GF-D8 (cell line): ENCODE measurements at regions not wholly inside any gene's neighbourhood (a gene's known extent, or its start where the extent isn't known, plus 50 kb on each side); places are given as distances from the start of the nearest gene placed in this dataset.
"Not testable (repeated sequence)": the region's sequence is repeated elsewhere in the genome, so short reads cannot be mapped to it uniquely, and the experiment has no call there.

ENCODE experiments used
- DNase-seq: peaks from one replicate; lab custom pipeline; 2025; lab: John Stamatoyannopoulos, UW

DNA sequence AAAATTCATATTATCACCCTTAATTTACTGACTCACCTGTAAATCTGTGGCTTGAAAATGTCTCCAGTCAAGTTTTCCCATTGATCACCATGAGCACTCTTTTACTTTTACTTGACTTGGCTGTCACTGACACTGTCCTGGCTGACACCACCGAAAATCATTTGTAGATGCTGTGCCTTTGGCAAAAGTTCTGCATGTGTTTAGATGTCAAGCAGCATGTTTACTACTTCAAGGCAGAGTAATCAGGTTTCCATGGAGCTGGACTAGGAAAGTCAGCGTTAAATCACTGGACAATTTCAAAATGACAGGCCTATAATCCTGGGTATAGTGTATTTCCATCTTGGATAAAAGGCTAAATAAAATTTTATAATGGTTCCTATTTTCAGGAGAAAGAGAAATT lies 1530.6 kb upstream of the CDH6 start:
- no peak for DNase-seq

DNA sequence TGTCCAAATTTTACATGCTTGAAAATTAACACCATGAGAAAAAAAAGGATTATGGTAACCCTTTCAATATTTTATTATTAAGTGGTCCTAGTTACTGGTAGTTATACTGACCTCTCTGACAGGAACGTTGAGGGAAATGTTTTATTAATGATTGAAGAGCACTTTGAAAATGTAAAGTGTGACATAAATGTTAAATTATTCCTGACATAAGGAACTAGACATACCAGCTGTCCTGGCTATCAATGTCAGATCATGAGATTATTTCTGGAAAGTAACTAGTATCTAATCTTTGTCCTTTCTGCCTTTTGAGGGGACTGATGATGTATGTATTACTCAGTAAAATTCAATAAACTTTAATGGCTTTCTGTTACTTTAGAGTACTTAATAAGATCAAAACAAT lies 1538.5 kb upstream of the CDH6 start:
- DNase-seq, result no peak

DNA sequence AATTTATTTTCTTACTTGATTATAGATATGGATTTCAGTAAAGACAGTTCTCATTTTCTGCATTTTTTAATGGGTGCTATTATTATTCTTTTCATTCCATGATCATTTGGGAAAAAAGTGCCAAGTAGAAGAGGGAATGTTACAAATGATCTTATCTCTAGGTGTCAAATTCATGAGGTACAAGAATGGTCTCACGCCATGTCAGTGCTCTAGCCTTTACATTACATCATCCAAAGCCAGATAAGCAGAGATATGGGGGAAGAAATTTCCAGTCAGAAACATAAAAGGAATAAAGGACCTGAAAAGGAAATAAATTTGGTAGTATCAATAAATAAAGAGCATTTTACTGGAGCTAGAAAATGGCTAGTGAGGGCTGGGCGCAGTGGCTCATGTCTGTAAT lies 1544.2 kb upstream of the CDH6 start:
- no peak for DNase-seq

DNA sequence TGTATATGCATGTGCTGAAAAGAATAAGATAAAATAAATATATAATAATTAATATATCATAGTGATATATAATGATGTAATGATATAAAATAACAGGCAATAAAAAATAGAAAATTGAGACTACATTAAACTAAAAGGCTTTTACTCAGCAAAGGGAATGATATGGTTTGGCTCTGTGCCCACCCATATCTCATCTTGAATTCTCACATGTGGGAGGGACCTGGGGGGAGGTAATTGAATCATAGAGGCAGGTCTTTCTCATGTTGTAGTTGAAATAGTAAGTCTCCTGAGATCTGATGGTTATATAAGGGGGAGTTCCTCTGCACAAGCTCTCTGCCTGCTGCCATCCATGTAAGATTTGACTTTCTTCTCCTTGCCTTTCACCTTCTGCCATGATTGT lies 1550.9 kb upstream of the CDH6 start:
- DNase-seq, result no peak

DNA sequence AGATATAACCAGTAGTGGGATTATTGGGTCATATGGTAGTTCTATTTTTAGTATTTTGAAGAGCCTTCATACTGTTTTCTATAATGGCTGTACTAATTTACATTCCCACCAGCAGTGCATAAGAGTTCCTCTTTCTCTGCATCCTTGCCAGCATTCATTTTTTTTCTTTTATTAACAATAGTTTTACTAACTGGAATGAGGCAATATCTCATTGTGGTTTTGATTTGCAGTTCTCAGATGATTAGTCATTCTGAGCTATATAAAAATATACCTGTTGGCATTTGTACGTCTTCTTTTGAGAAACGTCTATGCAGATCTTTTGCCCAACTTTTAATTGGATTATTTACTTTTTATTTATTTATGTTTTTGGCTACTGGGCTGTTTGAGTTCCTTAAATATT lies 1579.3 kb upstream of the CDH6 start:
- DNase-seq, result no peak

DNA sequence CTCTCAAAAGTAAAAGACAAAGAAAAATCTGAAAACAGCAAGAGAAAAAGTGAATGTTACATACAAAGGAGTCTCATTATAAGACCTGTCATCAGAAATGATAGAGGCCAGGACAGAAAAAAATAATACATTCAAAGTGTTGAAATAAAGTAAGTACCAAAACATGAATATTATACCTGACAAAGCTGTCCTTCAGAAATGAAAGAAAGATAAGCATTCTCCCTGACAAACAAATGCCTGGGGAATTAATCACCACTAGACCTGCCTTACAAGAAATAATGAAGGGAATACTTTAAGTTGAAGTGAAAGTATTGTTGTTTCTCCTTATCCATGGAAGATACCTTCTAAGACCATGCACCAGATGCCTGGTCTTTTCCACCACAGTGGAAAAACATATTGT lies 1605.2 kb upstream of the CDH6 start:
- DNase-seq, result no peak

DNA sequence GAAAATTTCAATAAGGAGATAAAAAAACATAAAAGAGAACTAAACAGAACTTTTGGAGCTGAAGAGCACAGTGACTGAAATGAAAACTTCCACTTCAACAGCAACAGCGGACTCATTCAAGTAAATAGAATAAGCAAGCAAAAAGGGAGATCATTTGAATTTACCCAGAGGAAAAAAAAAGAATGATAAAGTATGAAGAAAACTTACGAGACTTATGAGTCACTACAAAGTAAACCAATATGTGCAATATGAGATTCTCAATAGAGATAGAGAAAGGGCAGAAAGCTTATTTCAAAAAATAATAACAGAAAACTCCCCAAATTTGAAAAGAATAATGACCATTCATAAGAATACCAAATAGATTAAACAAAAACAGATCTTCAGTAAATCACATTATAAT lies 1605.7 kb upstream of the CDH6 start:
- no peak for DNase-seq

DNA sequence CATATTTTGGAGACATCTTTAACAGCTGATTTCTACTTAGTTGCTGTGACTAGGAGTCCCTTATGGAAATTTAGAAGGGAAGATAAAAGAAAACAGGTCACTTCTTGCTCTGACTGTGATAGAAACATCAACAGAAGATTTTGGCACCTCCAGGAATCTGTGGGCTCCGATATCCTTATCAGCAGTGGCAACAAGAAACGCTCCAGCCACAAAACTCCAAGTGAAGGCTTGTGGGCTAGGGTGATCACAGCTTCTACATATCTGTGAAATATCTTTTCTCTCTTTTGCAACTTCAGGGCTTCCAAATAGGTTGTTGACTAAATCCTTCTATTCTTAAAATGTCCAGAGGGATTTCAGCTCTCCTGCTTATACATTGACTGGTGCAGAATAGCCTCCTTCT lies 1625.5 kb upstream of the CDH6 start:
- no peak for DNase-seq

DNA sequence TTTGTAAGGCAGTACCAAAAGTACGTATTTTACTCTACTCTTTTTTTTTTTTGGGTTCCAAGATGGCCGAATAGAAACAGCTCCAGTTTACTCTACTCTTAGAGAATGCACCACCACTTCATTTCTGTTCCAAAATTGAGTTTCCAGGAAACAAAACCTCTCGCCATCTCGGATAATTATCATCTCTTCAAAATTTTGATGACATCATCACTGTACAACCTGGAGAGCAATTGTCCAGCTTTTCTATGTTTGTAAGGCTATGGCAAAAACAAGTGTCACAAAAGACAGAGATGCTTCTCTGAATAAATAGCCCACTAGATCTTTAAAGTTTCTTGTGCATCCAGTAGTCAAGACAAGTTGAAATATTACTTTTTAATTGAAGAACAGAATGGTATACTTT lies 1631.9 kb upstream of the CDH6 start:
- DNase-seq, result no peak

DNA sequence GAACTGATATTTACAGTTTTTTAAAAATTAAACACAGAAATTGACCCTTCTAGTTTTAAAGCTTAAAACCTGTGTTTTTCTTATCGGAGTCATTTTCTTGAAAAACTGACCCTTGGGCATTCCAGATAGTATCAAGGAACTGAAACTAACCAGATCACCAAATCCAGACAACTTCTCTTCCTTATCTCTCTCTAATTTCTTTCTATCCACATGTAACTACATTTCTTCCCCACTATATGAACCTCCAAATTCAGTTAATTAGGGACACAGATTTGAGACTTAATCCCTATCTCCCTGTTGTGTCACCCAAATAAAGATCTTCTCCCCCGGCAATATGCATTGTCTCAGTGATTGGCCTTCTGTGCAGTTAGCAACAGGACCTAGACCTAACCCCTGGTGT lies 1643.0 kb upstream of the CDH6 start:
- DNase-seq, result no peak

DNA sequence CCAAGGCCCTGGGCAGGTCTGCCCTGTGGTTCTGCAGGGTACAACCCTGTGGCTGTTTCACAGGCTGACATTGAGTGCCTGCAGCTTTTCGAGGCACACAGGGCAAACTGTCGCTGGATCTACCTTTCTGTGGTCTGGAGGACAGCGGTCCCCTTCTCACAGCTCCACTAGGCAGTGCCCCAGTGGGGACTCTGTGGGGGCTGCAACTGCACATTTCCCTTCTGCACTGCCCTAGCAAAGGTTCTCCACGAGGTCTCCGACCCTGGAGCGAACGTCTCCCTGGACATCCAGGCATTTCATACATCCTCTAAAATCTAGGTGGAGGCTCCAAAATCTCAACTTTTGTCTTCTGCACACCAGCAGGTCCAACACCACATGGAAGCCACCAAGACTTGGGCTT lies 1645.2 kb upstream of the CDH6 start:
- no peak for DNase-seq

DNA sequence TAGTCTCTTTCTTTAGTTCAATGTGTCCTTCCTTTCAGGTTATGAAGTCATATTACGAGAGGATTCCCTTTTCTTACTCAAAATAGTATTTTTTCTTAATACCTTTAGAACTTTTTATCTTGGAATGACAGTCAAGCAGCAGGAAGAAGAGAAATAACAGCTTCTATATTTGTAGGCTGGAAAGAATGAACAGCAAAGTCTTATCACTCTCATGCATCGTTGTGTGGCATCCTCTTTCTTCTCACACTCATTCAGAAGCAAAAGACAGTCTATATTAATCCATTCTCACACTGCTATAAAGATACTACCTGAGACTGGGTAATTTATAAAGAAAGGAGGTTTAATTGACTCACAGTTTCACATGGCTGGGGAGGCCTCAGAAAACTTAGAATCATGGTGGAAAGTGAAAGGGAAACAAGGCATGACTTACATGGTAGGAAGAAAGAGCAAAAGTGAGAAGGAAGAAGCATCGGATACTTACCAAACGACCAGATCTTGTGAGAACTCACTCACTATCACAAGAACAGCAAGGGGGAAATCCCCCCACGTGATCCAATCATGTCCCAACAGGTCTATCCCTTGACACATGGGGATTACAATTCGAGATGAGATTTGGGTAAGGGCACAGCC lies 1646.1 kb upstream of the CDH6 start:
- DNase-seq, result no peak

DNA sequence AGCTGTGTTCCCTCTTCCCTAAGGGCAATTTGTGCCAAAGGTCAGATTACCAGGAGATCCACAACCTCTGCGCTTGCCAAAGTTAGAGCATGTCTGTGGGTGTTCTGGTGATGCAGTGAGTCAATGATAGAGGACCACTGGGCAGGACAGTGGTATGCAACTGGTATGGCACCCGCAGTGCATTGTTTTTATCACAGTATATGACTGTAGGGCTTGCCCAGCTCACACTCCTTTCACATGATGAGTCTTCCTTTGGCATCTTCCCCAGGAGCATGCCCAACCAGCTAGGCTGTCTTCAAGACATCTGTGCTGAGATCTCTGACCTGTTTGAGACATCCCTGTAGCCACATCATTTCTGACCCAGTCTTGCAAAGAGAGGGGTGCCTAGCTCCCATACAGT lies 1650.0 kb upstream of the CDH6 start:
- DNase-seq, result no peak

DNA sequence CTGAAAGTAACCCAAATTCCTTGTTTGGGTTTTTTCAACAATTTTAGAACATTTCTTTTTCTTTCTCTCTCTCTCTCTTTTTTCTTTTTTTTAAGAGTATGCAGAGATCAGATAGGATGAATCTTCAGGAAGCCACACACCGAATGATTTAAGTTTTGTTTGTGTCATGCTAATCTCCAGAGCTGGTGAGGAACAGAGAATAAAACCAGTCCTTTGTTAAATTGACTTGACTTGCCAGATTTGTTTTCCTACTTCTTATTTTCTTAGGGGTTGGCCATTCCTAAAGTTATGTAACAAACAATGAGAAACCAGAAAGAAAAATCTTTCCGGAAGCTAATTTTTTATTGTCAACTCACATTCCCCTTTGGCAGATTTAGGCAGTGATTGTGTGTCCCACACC lies 1669.3 kb upstream of the CDH6 start:
- DNase-seq, result no peak

DNA sequence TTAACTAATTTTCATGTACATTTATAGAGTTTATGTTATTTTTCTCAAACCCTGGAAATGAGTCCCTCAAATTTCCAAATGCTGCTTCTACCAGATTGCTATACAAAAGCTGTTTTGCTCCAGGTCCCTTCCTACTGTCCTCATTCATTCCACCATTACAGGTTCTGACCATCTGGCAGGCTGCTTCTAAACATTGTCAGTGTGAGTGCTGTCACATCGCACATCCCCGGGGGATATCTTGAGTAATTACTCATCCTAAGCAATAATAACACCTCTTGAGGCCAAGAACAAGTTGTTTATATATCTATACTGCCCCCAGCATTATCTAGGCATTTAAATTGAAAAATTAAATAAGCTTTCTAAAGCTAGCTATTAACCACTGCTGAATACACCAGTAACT lies 1675.3 kb upstream of the CDH6 start:
- no peak for DNase-seq

DNA sequence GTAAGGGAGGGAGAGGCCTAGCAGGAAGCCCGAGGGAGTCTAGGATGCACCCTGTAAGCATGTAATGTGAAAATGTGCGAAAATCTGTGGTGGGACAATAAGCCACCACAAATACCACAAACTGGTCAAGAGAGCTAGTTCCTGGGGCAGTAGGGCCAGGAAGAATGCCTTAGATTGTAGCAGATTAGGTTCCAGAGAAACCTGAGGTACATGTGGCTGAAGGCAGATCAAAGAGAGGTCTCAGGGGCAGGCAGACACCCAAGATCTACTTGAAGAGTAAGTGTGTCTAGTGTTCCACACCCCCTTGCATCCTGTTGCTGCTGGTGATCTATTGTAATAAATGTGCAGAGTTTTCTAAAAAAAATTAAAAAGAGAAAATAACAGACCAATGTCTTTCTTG lies 1677.3 kb upstream of the CDH6 start:
- DNase-seq, result no peak

DNA sequence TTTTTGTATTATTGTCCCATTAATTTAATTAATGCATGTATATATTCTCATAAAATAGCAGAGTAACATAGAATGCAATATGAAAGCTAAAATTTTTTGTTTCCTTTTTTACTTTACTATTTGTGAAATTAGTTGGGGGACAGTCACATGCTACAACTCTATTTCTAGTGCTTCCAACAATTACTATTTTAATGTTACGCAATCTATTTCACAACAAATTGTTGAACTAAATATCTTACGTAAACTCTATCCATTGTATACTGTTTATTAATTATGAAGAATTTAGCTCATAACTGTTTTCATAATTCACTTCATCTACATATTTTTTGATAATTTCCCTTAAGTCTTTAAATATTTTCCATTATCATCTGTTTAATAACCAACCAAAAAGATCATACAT lies 1685.4 kb upstream of the CDH6 start:
- no peak for DNase-seq

DNA sequence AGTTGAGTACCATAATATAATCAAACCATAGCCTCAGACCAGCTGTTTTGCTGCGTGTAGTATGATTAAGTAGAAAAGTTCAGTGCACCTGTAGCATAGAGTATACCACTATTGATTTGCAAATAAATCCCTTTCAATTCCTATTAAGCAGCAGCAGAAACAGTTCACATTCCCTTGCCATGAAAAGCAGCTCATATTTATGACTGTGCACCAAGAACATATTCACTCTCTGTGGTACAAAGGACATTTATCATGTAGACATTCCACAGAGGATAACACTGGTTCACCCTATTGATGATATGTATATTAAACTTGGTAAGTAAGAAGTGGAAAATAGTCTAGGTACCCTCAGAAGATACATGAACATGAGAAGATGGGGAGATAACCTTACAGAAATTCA lies 1689.1 kb upstream of the CDH6 start:
- DNase-seq, result no peak

DNA sequence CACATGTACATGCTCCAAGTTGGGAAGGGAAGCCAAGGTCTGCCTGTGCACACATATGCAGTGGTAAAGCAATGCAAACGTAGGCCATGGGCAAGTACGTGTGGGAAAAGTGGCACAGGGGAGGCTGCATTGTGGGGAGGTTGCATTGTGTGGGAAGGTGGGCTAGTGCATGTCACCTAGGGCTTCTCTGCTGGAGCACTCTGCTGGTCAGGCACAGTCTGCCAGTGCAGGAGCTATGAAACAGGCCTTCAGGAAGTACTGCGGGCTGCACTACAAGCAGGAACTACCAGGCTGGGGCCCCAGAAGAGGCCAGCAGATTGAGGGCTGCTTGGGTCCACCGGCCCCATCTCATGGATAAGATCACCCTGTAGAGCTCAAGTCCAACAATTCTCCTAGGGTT lies 1694.6 kb upstream of the CDH6 start:
- no peak for DNase-seq

DNA sequence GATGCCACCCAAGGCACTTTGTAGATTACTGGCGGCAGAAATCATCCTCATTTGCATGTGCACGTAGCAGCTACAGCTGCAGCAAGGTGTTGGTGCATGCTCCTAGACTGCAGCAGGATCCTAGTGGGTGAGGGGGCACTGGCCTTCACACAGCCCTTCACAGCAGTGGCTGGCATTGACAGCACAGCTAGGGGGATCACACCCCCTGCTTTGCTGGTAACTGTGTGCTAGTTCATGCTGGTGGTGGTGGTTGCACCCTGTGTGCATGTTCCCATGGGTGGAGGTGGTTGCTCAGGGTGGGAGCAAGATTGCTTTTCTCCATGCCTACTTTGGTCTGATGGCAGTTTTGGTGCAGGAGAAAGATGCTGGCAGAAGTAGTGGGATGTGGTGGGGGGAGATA lies 1695.1 kb upstream of the CDH6 start:
- no peak for DNase-seq

DNA sequence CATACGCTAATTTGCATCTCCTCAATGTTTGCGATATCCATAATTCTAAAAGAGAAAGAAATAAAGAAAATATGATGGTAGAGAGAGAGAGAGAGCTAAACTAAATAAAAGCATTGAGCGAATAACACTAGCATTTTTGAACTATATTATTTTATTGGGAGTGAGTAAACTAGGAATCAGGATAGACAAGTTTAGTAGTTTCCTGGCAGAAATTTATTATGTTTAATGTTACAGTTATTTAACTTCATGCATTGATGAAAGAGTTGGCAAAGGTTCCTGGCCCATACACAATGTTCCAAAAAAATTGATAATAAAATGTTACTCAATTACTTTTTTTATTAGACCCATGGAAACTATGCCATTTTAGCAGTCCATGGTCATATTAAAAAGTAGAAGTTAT lies 1708.2 kb upstream of the CDH6 start:
- DNase-seq, result no peak

DNA sequence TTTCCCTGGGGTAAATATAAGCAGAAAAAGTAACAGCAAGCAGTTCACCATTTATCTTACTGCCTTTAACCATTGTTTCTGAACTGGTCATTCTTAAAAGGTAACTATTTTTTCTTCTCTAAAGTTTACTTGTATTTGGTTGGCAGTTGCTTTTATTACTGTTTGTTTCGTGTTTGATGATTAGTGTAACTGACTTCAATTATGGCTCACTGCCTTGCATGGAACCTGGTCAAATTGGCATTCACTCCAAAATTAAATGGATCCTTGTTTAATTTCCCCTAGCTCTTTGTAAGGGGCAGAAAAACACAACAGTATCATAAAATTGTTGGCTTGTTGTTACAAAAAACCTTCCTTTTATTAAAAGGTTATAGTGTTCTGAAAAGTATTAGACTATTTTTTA lies 1723.9 kb upstream of the CDH6 start:
- no peak for DNase-seq

DNA sequence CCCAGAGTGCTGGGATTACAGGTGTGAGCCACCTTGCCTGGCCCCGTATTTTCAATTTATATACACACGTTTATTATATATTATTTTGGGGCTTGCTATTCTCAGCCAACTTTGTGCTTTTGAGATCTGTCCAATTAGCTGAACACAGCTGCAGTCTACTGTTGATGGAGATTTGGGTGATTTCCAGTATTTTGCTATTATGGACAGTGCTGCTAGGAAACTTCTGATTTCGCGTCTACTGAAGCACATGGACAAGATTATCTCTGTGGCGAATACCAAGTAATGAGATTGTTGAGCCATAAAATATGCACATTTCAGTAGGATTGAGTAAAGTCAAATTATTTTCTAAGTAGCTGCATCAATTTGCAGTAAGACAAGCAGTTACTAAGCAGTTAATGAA lies 1731.2 kb upstream of the CDH6 start:
- no peak for DNase-seq

DNA sequence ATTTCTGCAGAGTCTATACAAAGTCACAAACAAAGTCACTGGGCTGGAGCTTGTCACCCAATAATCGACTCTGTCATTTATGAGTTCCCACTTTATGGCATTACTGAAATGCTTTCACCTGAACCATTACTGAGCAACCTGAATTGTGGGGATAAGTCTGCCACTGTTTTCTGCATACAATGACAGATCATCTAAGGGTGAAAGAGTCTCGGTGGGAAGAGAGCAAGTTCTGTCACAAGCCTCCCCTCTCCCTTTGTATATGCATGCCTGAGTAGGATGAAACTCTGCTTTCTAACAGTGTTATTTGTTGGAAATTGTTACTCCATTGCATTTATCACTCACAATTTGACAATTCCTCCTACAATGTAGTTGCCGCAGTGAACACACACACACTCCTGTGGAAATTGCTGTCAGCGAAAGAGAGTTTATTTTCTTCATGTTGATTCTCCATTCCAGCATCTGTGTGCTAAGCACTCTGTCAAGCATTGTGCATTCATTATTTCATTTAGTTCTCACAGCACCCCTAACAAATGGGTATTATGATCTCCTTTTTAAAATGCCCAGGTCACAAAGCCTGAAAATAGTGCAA lies 1732.4 kb upstream of the CDH6 start:
- no peak for DNase-seq

DNA sequence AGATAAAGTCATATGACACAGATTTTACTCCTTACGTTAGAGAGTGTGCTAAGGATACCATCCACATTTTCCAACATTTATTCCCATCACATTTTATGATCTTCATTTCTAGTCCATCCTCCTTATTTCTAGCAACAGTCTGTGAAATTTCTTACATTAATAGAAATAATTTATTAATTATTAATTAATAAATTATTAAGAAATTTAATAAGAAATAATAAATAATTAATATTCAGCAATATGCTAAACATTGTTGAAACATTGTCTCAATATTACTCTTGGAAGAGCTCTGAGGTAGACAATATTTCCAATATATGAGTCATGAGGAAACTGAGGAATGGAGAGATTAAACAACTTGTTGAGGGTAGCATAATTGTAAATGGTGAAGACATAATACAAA lies 1742.5 kb upstream of the CDH6 start:
- not testable (repeated sequence) for DNase-seq
